ENCODE measurements at regions not wholly inside any gene's neighbourhood (a gene's known extent, or its start where the extent isn't known, plus 50 kb on each side); places are given as distances from the start of the nearest gene placed in this dataset.

GRCh38 chr5:45042283-45042682 lies 233.5 kb downstream of the MRPS30 start:
- no peak overlapping the region for H2AFZ ChIP-seq (ENCODE audit: control insufficient read depth, low read length)
- dilution Hi-C loops (cut with MboI; ENCODE audit: extremely low pct_ligation_motif_present, low sequenced_read_pairs), result no loop called here
- no peak for DNase-seq (ENCODE audit: low read depth, low spot score)

GRCh38 chr5:45057564-45057963 lies 248.8 kb downstream of the MRPS30 start:
- H3K9me3 ChIP-seq (ENCODE audit: control insufficient read depth, low read depth, low read length), result no peaks in the 10 kb centered on the region
- H3K4me2 ChIP-seq (ENCODE audit: control insufficient read depth, extremely low read depth, insufficient read depth, low read depth, low read length), result no peak overlapping the region
- H3K4me3 ChIP-seq (ENCODE audit: control insufficient read depth in 2 of 3, extremely low read depth in 1 of 3, insufficient read depth in 2 of 3, low read depth in 1 of 3, low read length in 3 of 3), result no peak overlapping the region
- TF ChIP-seq, protein P1, sequence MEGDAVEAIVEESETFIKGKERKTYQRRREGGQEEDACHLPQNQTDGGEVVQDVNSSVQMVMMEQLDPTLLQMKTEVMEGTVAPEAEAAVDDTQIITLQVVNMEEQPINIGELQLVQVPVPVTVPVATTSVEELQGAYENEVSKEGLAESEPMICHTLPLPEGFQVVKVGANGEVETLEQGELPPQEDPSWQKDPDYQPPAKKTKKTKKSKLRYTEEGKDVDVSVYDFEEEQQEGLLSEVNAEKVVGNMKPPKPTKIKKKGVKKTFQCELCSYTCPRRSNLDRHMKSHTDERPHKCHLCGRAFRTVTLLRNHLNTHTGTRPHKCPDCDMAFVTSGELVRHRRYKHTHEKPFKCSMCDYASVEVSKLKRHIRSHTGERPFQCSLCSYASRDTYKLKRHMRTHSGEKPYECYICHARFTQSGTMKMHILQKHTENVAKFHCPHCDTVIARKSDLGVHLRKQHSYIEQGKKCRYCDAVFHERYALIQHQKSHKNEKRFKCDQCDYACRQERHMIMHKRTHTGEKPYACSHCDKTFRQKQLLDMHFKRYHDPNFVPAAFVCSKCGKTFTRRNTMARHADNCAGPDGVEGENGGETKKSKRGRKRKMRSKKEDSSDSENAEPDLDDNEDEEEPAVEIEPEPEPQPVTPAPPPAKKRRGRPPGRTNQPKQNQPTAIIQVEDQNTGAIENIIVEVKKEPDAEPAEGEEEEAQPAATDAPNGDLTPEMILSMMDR (optimal IDR thresholded peaks at IDR 0.05 in 1 of 3, IDR thresholded peaks at IDR 0.05 in 1 of 3, conservative IDR thresholded peaks at IDR 0.05 in 1 of 3; ENCODE audit: extremely low read depth in 1 of 3, insufficient read depth in 2 of 3, low read length in 3 of 3), result no peak
- TF ChIP-seq EZH2 (IDR thresholded peaks at IDR 0.05; ENCODE audit: low read length), result no peak
- H3K79me2 ChIP-seq (ENCODE audit: control insufficient read depth, insufficient read depth, low read length), result no peaks in the 10 kb centered on the region
- no peaks in the 10 kb centered on the region for H3K27me3 ChIP-seq (ENCODE audit: control insufficient read depth, extremely low read depth, insufficient read depth, low read length)
- H2AFZ ChIP-seq (ENCODE audit: control insufficient read depth, low read length), result no peak overlapping the region
- FAIRE-seq (no peak), DNase-seq (ENCODE audit: low read depth, low spot score) (no peak)
- dilution Hi-C loops (cut with MboI; ENCODE audit: extremely low pct_ligation_motif_present, low sequenced_read_pairs), result no loop called here
- H3K9ac ChIP-seq (ENCODE audit: control insufficient read depth, extremely low read depth, insufficient read depth, low read length), result no peak overlapping the region
- H3K9me1 ChIP-seq (ENCODE audit: control insufficient read depth, extremely low read depth, insufficient read depth, low read length), result no peaks in the 10 kb centered on the region
- H3K4me1 ChIP-seq (ENCODE audit: control insufficient read depth, extremely low read depth, insufficient read depth, low read length), result no peaks in the 10 kb centered on the region
- H3K27ac ChIP-seq (ENCODE audit: control insufficient read depth, insufficient read depth, low read length), result no peak overlapping the region
- H3K36me3 ChIP-seq (ENCODE audit: control insufficient read depth in 2 of 2, extremely low read depth in 1 of 2, insufficient read depth in 2 of 2, low read length in 2 of 2), result no peaks in the 10 kb centered on the region
- no peaks in the 10 kb centered on the region for H4K20me1 ChIP-seq (ENCODE audit: control insufficient read depth, extremely low read depth, insufficient read depth, low read length)

More at GRCh38 chr5:45042283-45042682, 233.5 kb downstream of the MRPS30 start:
- Histone ChIP-seq H3K9me3 (ENCODE audit: control insufficient read depth, low read depth, low read length) (no peaks in the 10 kb centered on the region), H3K4me1 (ENCODE audit: control insufficient read depth, extremely low read depth, insufficient read depth, low read length) (no peaks in the 10 kb centered on the region), H3K79me2 (ENCODE audit: control insufficient read depth, insufficient read depth, low read length) (no peaks in the 10 kb centered on the region), H3K27me3 (ENCODE audit: control insufficient read depth, extremely low read depth, insufficient read depth, low read length) (no peaks in the 10 kb centered on the region), H3K4me2 (ENCODE audit: control insufficient read depth, extremely low read depth, insufficient read depth, low read depth, low read length) (no peak overlapping the region), H4K20me1 (ENCODE audit: control insufficient read depth, extremely low read depth, insufficient read depth, low read length) (no peaks in the 10 kb centered on the region), H3K27ac (ENCODE audit: control insufficient read depth, insufficient read depth, low read length) (no peak overlapping the region), H3K36me3 (ENCODE audit: control insufficient read depth in 2 of 2, extremely low read depth in 1 of 2, insufficient read depth in 2 of 2, low read length in 2 of 2) (no peaks in the 10 kb centered on the region), H3K4me3 (ENCODE audit: control insufficient read depth in 2 of 3, extremely low read depth in 1 of 3, insufficient read depth in 2 of 3, low read depth in 1 of 3, low read length in 3 of 3) (no peak overlapping the region), H3K9me1 (ENCODE audit: control insufficient read depth, extremely low read depth, insufficient read depth, low read length) (no peaks in the 10 kb centered on the region), H3K9ac (ENCODE audit: control insufficient read depth, extremely low read depth, insufficient read depth, low read length) (no peak overlapping the region)
- no peak for FAIRE-seq
- no peak for TF ChIP-seq EZH2 (IDR thresholded peaks at IDR 0.05; ENCODE audit: low read length)
- TF ChIP-seq, protein P1 (optimal IDR thresholded peaks at IDR 0.05 in 1 of 3, IDR thresholded peaks at IDR 0.05 in 1 of 3, conservative IDR thresholded peaks at IDR 0.05 in 1 of 3; ENCODE audit: extremely low read depth in 1 of 3, insufficient read depth in 2 of 3, low read length in 3 of 3), result no peak
